GM23338 (cell line): ENCODE measurements at regions not wholly inside any gene's neighbourhood (a gene's known extent, or its start where the extent isn't known, plus 50 kb on each side); places are given as distances from the start of the nearest gene placed in this dataset.

Experiments used
- ATAC-seq: fragments of 200-7000 bp; cut with Tn5 transposase; 3 replicates; pipeline ENCODE4 v1.9.1; 2020
- DNase-seq: peaks from one replicate; pipeline ENCODE4 v3.0.0-alpha.2; 2015; ENCODE audit warnings: low spot score
- H2AFZ ChIP-seq: fragments of 200-600 bp; sonication (generic); 2 replicates; pipeline ENCODE4 v1.8.0; 2016; ENCODE audit warnings: antibody characterized with exemption, mild to moderate bottlenecking, moderate library complexity
- H3F3A ChIP-seq: fragments of 200-600 bp; sonication (generic); replicated peaks from 2 replicates; pipeline ENCODE4 v1.8.0; 2017; ENCODE audit warnings: antibody characterized with exemption, mixed run types, low read depth
- H3K27ac ChIP-seq: fragments of 200-600 bp; sonication (generic); 2 replicates; pipeline ENCODE4 v1.6.1; 2016; ENCODE audit warnings: low read depth
- H3K27me3 ChIP-seq: fragments of 200-600 bp; sonication (generic); 2 replicates; pipeline ENCODE4 v1.8.0; 2016; ENCODE audit warnings: mild to moderate bottlenecking, mixed run types, moderate library complexity; ENCODE audit not compliant: insufficient read depth
- H3K36me3 ChIP-seq: fragments of 200-600 bp; sonication (generic); 2 replicates; pipeline ENCODE4 v1.8.0; 2016; ENCODE audit warnings: mild to moderate bottlenecking; ENCODE audit not compliant: insufficient read depth
- H3K4me1 ChIP-seq: fragments of 200-600 bp; sonication (generic); 2 replicates; pipeline ENCODE4 v1.8.0; 2016; ENCODE audit warnings: mild to moderate bottlenecking, moderate library complexity; ENCODE audit not compliant: insufficient read depth
- H3K4me2 ChIP-seq: fragments of 200-600 bp; sonication (generic); 2 replicates; pipeline ENCODE4 v1.7.1; 2017; ENCODE audit warnings: mixed run types
- H3K4me3 ChIP-seq: fragments of 200-600 bp; sonication (generic); 2 replicates; pipeline ENCODE4 v1.6.1; 2016; ENCODE audit warnings: mixed run types
- H3K79me2 ChIP-seq: fragments of 200-600 bp; sonication (generic); replicated peaks from 2 replicates; pipeline ENCODE4 v1.8.0; 2017; ENCODE audit warnings: mild to moderate bottlenecking; ENCODE audit not compliant: insufficient read depth
- H3K9me2 ChIP-seq: fragments of 200-600 bp; sonication (generic); 2 replicates; pipeline ENCODE4 v1.8.0; 2017; ENCODE audit not compliant: insufficient read depth
- H4K20me1 ChIP-seq: fragments of 200-600 bp; sonication (generic); replicated peaks from 2 replicates; pipeline ENCODE4 v1.8.0; 2017; ENCODE audit warnings: mild to moderate bottlenecking; ENCODE audit not compliant: insufficient read depth
- H3K27ac Mint-ChIP-seq: 2 replicates; pipeline ENCODE4 v1.8.0; 2020; ENCODE audit warnings: inconsistent platforms, mild to moderate bottlenecking, moderate library complexity, mixed read lengths
- H3K27me3 Mint-ChIP-seq: 3 replicates; pipeline ENCODE4 v1.8.0; 2022; ENCODE audit warnings: low read depth, mild to moderate bottlenecking, moderate library complexity, mixed read lengths, inconsistent platforms; ENCODE audit not compliant: insufficient read depth, poor library complexity
- H3K36me3 Mint-ChIP-seq: 3 replicates; pipeline ENCODE4 v1.8.0; 2021; ENCODE audit warnings: low read depth, mild to moderate bottlenecking, inconsistent platforms, moderate library complexity, mixed read lengths
- H3K4me1 Mint-ChIP-seq: 3 replicates; pipeline ENCODE4 v1.8.0; 2020; ENCODE audit warnings: mild to moderate bottlenecking, inconsistent platforms, mixed read lengths
- H3K4me3 Mint-ChIP-seq: 3 replicates; pipeline ENCODE4 v1.8.0; 2021; ENCODE audit warnings: moderate library complexity, mild to moderate bottlenecking, inconsistent platforms, mixed read lengths
- H3K9me3 Mint-ChIP-seq: 3 replicates; pipeline ENCODE4 v1.8.0; 2020; ENCODE audit warnings: moderate library complexity, mild to moderate bottlenecking, inconsistent platforms, mixed read lengths
- CREB1 ChIP-seq: fragments of 250-450 bp; sonication (Bioruptor Pico); IDR thresholded peaks from 2 replicates; pipeline ENCODE4 v1.5.0; 2020; ENCODE audit warnings: low read depth, mild to moderate bottlenecking, moderate library complexity
- EZH2 ChIP-seq: fragments of 200-600 bp; sonication (generic); IDR thresholded peaks from one replicate; pipeline ENCODE4 v1.8.0; 2017; ENCODE audit warnings: antibody characterized with exemption, mild to moderate bottlenecking, low read depth; ENCODE audit not compliant: unreplicated experiment
- EZH2phosphoT487 ChIP-seq: fragments of 200-600 bp; sonication (generic); IDR thresholded peaks from one replicate; pipeline ENCODE4 v1.8.1; 2018; ENCODE audit warnings: antibody characterized with exemption; ENCODE audit not compliant: unreplicated experiment
- JUNB ChIP-seq: IDR thresholded peaks from one replicate; pipeline ENCODE4 v1.6.1; 2016; ENCODE audit warnings: antibody characterized with exemption; ENCODE audit not compliant: unreplicated experiment
- NANOG ChIP-seq: IDR thresholded peaks from 2 replicates; pipeline ENCODE4 v1.6.1; 2016; ENCODE audit warnings: antibody characterized with exemption, borderline replicate concordance
- POLR2AphosphoS5 ChIP-seq: IDR thresholded peaks from 2 replicates; pipeline ENCODE4 v1.6.1; 2016; ENCODE audit warnings: antibody characterized with exemption, low read depth
- STAT1 ChIP-seq: IDR thresholded peaks from one replicate; pipeline ENCODE4 v1.6.1; 2016; ENCODE audit warnings: antibody characterized with exemption; ENCODE audit not compliant: unreplicated experiment
- ZNF114 ChIP-seq: fragments of 250-450 bp; sonication (Bioruptor Pico); IDR thresholded peaks from 2 replicates; pipeline ENCODE4 v1.5.0; 2020; ENCODE audit warnings: mild to moderate bottlenecking, moderate library complexity
- ZNF331 ChIP-seq: fragments of 250-450 bp; sonication (Bioruptor Pico); IDR thresholded peaks from 2 replicates; pipeline ENCODE4 v1.5.0; 2020; ENCODE audit warnings: low read depth, mild to moderate bottlenecking, moderate library complexity
- ZNF462 ChIP-seq: fragments of 250-450 bp; sonication (Bioruptor Pico); IDR thresholded peaks from 2 replicates; pipeline ENCODE4 v1.5.0; 2020; ENCODE audit warnings: mild to moderate bottlenecking, moderate library complexity
- TF ChIP-seq, protein P1 (sequence below): IDR thresholded peaks from one replicate; pipeline ENCODE4 v1.6.1; 2018; ENCODE audit warnings: antibody characterized with exemption; ENCODE audit not compliant: unreplicated experiment
- TF ChIP-seq, protein P2 (sequence below): IDR thresholded peaks from 2 replicates; pipeline ENCODE4 v1.6.1; 2016; ENCODE audit warnings: antibody characterized with exemption
- TF ChIP-seq, protein P3 (sequence below), 2 experiments: fragments of 200-600 bp in 1 of 2; sonication (generic) in 1 of 2; conservative IDR thresholded peaks; 2 replicates each; pipeline versions ENCODE4 v1.5.1 to v1.6.1; 2016 to 2017; ENCODE audit warnings: antibody characterized with exemption in 2 of 2, low read depth in 2 of 2, mild to moderate bottlenecking in 2 of 2, moderate library complexity in 1 of 2

DNA sequence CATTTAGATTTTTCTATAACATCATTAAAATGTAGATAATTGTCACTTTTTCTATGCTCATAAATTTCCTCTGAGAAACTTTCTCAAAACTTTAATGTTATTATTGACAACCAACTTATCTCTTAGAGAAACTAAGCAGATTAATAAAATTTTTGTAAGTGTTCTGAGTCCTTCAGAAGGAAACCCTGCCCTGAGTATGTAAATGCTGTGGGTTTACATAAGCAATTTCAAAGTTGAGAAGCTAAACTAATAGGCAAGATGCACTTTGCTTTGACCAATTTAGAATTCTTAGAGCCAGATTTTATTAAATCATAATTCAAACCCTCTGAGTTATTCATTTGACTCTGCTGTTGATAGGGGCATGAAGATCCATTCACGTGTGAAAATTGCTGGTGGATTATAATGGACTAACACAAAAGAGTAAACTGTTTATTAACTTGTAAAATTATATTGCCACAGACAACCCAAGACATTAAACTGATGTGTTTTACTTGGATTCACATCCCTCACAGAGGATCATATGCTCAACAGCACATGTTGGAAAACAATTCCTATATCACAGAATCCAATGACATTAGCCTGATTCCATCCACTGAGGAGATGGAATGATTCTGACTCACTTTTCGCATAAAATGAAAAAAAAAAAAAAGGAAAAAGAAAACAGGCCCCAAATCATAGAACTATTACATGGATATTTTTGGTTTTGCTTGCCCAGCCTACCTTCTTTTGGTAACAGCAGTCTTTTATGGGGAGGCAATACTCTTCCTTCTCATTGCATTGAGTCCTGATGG lies 453.7 kb upstream of the HTR2A start:
- peaks cover 1% of the 10 kb centered on the region for H3K9me3 Mint-ChIP-seq
- H3K4me1 Mint-ChIP-seq: no peaks in the 10 kb centered on the region
- Histone ChIP-seq H3F3A (no peaks in the 10 kb centered on the region), H4K20me1 (no peaks in the 10 kb centered on the region), H3K27me3 (no peaks in the 10 kb centered on the region), H3K79me2 (no peaks in the 10 kb centered on the region), H3K36me3 (no peaks in the 10 kb centered on the region), H3K4me2 (no peak overlapping the region), H2AFZ (no peak overlapping the region), H3K4me3 (no peak overlapping the region), H3K4me1 (no peaks in the 10 kb centered on the region), H3K9me2 (no peaks in the 10 kb centered on the region), H3K27ac (no peak overlapping the region)
- H3K27ac Mint-ChIP-seq: no peak overlapping the region
- 0 out of 3 replicates have a peak, but pooled peaks cover under 1% of the 10 kb centered on the region for H3K36me3 Mint-ChIP-seq
- H3K4me3 Mint-ChIP-seq: no peak overlapping the region
- no peak for DNase-seq
- ATAC-seq: no peak
- TF ChIP-seq POLR2AphosphoS5: no peak
- no peak for TF ChIP-seq EZH2
- TF ChIP-seq, protein P1, sequence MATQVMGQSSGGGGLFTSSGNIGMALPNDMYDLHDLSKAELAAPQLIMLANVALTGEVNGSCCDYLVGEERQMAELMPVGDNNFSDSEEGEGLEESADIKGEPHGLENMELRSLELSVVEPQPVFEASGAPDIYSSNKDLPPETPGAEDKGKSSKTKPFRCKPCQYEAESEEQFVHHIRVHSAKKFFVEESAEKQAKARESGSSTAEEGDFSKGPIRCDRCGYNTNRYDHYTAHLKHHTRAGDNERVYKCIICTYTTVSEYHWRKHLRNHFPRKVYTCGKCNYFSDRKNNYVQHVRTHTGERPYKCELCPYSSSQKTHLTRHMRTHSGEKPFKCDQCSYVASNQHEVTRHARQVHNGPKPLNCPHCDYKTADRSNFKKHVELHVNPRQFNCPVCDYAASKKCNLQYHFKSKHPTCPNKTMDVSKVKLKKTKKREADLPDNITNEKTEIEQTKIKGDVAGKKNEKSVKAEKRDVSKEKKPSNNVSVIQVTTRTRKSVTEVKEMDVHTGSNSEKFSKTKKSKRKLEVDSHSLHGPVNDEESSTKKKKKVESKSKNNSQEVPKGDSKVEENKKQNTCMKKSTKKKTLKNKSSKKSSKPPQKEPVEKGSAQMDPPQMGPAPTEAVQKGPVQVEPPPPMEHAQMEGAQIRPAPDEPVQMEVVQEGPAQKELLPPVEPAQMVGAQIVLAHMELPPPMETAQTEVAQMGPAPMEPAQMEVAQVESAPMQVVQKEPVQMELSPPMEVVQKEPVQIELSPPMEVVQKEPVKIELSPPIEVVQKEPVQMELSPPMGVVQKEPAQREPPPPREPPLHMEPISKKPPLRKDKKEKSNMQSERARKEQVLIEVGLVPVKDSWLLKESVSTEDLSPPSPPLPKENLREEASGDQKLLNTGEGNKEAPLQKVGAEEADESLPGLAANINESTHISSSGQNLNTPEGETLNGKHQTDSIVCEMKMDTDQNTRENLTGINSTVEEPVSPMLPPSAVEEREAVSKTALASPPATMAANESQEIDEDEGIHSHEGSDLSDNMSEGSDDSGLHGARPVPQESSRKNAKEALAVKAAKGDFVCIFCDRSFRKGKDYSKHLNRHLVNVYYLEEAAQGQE: no peak
- no peak for TF ChIP-seq EZH2phosphoT487
- TF ChIP-seq, protein P2, sequence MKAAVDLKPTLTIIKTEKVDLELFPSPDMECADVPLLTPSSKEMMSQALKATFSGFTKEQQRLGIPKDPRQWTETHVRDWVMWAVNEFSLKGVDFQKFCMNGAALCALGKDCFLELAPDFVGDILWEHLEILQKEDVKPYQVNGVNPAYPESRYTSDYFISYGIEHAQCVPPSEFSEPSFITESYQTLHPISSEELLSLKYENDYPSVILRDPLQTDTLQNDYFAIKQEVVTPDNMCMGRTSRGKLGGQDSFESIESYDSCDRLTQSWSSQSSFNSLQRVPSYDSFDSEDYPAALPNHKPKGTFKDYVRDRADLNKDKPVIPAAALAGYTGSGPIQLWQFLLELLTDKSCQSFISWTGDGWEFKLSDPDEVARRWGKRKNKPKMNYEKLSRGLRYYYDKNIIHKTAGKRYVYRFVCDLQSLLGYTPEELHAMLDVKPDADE: no peak
- TF ChIP-seq, protein P3, sequence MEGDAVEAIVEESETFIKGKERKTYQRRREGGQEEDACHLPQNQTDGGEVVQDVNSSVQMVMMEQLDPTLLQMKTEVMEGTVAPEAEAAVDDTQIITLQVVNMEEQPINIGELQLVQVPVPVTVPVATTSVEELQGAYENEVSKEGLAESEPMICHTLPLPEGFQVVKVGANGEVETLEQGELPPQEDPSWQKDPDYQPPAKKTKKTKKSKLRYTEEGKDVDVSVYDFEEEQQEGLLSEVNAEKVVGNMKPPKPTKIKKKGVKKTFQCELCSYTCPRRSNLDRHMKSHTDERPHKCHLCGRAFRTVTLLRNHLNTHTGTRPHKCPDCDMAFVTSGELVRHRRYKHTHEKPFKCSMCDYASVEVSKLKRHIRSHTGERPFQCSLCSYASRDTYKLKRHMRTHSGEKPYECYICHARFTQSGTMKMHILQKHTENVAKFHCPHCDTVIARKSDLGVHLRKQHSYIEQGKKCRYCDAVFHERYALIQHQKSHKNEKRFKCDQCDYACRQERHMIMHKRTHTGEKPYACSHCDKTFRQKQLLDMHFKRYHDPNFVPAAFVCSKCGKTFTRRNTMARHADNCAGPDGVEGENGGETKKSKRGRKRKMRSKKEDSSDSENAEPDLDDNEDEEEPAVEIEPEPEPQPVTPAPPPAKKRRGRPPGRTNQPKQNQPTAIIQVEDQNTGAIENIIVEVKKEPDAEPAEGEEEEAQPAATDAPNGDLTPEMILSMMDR (conservative IDR thresholded peaks at IDR 0.05; ENCODE audit: low read depth in 2 of 2): no peak
- no peak for TF ChIP-seq ZNF114
- no peak for TF ChIP-seq CREB1 (CRISPR knock-in tag)
- TF ChIP-seq JUNB: no peak
- TF ChIP-seq ZNF462 (CRISPR knock-in tag): no peak
- no peak for TF ChIP-seq STAT1
- TF ChIP-seq NANOG: no peak
- TF ChIP-seq ZNF331 (CRISPR knock-in tag): no peak
- H3K27me3 Mint-ChIP-seq: peaks cover 2% of the 10 kb centered on the region
